HCT116 (cell line): ENCODE measurements at regions not wholly inside any gene's neighbourhood (a gene's known extent, or its start where the extent isn't known, plus 50 kb on each side); places are given as distances from the start of the nearest gene placed in this dataset.

Source experiments
- YY1 ChIP-seq: IDR thresholded peaks from 2 replicates; pipeline ENCODE4 v1.6.1; 2011; ENCODE audit warnings: low read length, low read depth, moderate library complexity, mild to moderate bottlenecking; ENCODE audit not compliant: insufficient replicate concordance; ENCODE audit errors: extremely low read depth
- ZNF274 ChIP-seq: fragments of 200-500 bp; sonication (Bioruptor generic); IDR thresholded peaks from 2 replicates; pipeline ENCODE4 v1.6.1; 2014; ENCODE audit warnings: mild to moderate bottlenecking, low read depth, low read length, inconsistent platforms

DNA sequence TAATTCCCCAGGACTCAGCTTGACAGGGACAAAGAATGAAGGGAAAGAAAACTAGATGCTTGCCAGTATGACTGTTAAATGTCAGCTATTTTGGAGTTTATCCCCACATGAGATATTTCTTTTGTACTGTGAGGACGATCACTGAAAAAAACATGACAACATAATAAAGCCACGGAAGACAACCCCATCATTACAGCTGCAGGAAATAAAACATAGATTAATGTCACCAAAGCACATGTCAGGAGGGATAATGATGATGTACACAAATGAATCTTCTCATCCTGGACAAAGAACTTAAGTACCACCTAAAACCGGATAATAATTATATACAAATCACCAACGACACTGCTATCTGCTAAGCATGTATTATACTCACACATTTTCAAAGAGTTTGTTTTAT is 84.6 kb upstream of the GRIP1 start:
- TF ChIP-seq YY1 (no peak), ZNF274 (no peak)
